GM12891 (cell line): ENCODE measurements at regions not wholly inside any gene's neighbourhood (a gene's known extent, or its start where the extent isn't known, plus 50 kb on each side); places are given as distances from the start of the nearest gene placed in this dataset.

ENCODE experiments used
- POLR2A ChIP-seq: IDR thresholded peaks from 2 replicates; pipeline ENCODE4 v1.6.1; 2011; ENCODE audit warnings: low read depth, low read length, control low read depth
- POLR2AphosphoS5 ChIP-seq: IDR thresholded peaks from 2 replicates; pipeline ENCODE4 v1.6.1; 2011; ENCODE audit warnings: low read depth, low read length, control low read depth
- TAF1 ChIP-seq: IDR thresholded peaks from 2 replicates; pipeline ENCODE4 v1.6.1; 2011; ENCODE audit warnings: low read depth, low read length, control low read depth

DNA sequence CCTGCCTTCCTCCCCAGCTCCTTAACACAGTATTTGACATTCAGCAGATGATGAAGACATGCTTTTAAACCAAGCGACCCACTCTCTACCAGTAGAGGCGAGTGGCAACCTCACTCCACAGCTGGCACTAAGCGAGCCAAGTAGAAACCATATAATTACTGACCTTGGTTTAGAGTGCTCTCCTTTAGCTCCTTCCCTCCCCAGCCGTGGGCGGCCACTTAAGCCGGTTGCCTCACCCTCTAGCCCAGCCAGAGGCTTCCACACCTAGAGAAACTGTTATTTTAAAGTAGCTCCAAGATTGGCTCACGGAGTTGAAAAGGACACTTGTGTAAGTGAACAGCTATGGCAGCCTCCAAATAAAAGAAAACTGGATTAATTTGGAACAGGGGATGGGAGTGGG, 109.1 kb upstream of the CRHR1 start:
- TF ChIP-seq POLR2AphosphoS5 (no peak), POLR2A (no peak), TAF1 (no peak)
